ENCODE measurements at regions not wholly inside any gene's neighbourhood (a gene's known extent, or its start where the extent isn't known, plus 50 kb on each side); places are given as distances from the start of the nearest gene placed in this dataset.

DNA sequence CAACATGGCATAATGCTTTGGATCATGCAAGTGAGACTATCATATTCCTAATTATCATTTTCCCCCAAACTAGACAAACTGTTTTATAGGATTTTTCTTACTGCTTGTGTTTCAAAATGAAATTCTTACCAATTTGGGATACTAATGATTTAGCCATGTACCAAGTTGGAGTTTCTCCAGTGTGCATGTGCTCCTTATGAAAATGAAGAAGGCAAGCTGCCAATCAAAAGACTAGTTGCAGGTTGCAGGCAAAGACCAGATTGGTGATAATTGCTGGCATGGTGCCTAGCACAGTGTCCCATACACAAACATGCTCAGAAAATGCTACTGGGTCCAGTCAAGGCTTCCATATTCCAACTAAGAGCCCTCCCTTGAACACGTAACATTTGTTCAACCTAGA is 771.8 kb upstream of the FANCL start:
- no peak for DNase-seq

DNA sequence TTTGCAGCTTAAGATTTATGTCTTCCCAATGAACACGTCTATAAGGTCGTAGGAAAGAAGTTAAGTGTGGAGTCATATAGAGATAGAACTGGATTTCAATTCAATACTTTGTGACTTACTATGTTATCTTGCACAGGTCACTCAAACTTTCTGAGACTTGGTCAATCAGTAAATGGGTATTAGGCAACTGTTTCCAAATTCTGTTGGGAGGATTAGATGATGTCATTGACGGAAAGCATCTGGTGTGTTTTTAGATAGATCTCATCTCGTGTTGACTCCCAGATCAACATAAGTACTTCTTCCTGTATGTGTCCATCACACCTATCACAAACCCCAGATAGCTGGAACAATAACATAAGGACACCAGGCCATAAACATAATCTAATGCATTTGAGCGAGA is 771.1 kb upstream of the FANCL start:
- no peak for DNase-seq

DNA sequence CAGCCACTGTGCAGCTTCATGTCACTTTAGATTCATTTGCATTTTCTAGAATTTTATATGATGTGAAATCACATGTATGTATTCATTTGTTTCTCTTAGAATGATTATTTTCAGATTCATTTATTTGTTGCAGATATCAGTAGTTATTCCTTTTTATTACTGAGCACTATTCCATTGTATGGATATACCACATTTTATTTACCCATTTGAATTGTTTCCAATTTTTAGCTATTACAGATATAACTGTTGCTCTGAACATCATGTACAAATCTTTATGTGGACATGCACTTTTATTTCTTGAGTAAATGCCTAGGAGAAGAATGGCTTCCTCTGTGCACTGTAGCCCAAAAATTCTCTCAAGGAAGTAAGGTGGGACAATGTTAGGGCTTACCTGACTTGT is 767.8 kb upstream of the FANCL start:
- no peak for DNase-seq

DNA sequence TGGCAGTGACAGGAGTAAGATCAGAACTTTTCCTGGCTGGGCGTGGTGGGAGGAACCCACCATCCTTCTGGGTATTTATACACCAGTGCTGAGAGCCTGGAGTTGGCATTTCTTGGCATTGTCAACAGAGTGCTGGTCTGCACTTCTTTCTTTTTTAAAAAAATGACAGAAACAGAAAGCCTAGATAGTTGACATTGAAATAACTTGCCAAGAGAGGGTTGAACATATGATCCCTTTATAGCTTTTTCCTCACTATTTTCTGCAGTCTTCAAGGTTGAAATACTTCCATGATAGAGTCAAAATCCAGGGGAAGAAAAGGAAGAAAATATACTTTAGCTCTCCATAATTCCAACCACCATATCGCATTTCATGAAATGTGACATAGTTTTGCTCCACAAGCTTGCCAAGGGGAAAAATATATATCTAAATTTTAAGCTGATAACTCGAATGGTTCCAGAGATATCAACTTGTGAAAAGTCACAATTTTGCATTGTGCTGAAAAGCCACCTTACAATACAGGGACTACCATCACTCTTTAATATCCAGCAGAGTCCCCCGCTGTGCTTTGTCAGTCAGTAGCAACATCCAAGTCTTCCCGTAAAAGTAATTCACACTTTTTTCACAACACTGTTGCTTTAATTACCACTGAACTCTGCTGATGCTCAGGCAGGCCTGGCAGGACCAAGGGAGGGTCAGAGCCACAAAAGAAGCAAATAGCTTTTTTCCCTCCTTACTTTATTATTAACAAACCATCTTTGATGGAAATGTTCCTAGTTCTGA is 764.9 kb upstream of the FANCL start:
- no peak for DNase-seq

DNA sequence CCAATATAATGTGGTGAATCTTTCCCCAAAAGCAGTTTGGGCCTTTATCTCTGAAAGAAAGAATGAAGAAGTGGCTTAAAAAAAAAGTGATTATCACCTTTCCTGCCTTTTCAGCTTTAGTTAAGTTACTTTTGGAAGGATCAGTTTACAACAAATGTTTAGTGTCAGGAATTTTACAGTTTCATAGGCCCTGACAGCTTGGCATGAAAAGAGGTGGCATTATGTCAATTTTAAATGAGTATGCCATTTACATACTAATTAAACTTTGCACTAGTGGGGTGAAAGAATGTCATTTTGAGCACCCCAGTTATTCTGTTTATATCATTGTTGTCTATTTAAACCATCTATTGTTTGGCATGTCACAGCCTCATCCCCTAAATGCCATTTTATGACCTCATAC is 763.5 kb upstream of the FANCL start:
- DNase-seq, result no peak

DNA sequence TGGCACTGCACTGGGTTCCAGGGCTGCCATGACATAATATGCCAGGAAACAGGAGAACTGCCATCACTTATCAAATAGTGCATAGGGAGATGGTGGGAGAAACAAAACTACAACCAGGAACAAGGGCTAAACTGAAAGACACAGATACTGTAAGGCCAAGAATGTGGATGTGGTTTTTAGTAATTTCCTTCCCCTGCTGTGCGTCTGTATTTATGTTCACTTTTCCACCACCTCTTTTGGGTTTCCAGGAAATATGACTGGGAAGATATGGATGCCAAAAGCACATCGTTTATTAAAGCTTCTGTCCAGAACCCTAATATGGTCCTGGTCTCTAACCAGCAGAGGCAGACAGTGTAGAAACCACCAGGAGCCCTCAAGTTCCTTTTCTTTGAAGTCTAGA is 759.7 kb upstream of the FANCL start:
- no peak for DNase-seq

DNA sequence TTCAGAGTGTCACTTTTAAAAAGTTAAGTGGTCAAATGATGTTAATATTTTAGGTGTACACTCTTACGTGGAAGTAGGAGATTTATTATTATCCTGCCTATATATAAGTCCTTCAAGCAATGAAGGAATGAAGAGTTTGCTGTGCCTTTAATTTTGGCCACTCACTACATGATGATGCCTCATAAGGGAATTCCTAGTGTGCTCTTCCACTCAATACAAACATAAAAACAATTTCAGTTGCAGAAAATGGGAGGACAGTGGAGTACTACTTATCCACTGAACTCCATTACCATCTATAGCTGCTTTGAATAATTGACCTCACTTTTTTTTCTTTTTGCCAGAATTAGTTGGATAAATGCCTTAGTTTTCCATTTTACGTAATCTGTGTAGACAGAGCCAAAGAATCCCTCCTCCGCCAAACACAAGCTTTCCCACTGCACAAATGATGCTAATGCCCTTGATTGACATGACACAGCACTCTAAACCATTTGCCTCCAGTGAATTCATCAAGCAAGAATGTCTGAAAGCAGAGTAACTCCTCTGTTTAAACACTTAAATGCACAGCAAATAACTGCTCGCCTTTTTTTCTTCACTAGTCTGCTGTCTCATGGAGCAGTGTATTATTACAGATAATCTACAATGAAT is 751.1 kb upstream of the FANCL start:
- no peak for DNase-seq

DNA sequence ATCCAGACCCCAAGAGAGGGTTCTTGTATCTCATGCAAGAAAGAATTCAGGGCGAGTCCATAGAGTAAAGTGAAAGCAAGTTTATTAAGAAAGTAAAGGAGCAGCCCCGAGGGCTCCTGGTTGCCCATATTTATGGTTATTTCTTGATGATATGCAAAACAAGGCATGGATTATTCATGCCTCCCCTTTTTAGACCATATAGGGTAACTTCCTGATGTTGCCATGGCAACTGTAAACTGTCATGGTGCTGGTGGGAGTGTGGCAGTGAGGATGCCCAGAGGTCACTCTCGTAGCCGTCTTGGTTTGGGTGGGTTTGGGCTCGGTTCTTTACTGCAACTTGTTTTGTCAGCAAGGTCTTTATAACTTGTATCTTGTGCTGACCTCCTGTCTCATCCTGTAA is 750.2 kb upstream of the FANCL start:
- no peak for DNase-seq

DNA sequence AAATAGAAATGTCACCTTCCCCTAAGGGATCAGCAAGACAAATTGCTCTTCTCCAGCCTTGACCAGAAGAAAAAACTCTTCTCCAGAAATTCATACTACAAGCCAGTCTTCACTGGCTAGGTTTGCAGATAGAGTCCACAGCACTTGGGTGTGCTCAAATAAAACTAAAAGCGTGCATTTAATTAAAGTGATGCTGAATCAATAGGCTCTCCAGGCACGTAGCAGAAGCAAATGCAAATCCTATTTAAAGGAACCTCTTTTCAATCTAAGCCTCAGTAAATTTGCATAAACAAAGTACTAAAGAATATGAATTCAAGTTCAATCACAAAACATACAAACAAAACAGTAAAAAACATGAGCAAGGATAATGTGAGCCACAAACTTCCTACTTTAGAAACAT is 744.4 kb upstream of the FANCL start:
- no peak for DNase-seq

DNA sequence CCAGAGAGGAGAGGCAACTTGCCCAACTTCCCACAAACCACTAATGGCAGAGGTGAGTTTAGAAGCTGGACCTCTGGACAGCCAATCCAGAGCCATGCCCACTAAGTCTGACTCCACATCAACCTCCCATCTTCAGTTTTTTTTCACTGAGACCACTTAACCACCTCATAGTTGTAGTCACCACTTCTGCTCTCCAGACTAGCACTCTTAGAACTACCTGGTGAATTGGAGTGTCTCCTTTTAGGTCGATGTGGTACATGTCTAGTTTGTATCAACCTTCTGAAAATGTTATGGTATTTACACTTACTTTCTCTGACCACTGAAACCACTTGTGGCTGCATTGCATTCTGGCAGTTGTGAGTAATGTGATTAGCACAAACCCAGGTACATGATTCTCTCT is 743.6 kb upstream of the FANCL start:
- DNase-seq, result no peak

DNA sequence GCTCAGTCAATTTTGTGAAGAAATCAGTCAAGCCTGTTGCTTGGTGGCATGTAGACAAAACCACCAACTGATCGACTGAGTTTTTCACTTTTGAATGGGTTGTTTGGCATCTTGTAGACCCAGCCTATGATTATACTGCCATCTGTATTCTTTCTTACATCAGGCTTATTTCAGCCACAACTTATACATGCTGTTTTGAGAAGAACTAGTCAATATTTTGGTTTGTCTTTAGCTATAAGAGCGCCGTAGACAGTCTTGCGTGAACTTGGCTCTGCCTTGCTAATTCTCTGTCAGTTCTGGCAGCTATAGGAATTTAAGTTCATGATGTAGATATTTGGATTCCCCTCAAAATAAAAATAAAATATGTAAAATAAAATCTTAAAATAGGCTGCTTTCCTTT is 742.0 kb upstream of the FANCL start:
- no peak for DNase-seq

DNA sequence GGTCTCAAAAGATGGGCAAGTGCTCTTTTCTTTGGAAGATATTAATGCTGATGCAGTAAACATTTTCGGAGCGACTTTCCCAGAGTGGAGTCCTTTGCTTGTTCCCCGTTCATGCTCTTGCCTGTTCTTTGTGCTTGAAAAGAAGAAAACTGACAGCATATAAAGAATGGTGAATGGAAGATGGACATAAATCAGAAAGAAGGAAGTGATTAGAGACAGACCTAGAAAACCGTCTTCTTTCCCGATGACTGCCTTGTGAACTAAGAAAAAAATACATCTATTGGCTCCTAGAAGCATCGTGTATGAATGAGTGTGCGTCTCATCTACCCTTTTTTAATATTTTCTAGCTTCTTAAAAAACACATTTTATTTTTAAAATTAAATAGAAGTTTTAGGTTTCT is 740.1 kb upstream of the FANCL start:
- DNase-seq, result no peak

DNA sequence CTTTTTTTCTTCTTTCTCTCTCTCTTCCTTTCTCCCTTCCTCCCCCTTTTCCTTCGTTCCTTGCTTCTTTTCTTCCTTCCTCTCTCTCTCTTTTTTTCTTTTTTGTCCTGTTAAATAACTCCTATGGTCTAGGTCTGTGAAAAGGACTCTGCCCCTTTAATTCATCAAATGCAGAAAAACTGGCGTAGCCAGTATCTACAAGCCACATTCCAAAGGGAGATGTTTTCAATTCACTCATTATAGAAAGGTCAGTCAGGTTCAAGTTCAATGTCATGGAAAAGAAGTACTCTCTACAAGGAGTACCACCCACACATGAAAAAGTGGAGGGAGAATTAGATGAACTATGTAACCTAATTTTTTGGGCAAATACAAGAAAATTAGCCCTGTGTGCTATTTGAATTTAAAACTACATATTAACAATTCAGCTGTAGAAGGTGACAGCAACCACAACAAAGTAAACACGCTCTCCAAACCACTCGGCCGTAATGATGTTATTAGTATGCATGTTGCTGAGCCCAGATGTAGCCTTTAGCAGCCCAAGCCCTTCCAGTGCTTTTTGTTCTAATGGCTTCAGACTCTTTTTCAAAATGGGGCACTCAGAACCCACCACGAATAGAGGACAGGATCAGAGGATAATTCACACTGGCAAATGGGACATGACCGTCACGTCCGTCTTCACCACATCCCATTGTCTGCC is 735.4 kb upstream of the FANCL start:
- DNase-seq, result peak; percentile 30

DNA sequence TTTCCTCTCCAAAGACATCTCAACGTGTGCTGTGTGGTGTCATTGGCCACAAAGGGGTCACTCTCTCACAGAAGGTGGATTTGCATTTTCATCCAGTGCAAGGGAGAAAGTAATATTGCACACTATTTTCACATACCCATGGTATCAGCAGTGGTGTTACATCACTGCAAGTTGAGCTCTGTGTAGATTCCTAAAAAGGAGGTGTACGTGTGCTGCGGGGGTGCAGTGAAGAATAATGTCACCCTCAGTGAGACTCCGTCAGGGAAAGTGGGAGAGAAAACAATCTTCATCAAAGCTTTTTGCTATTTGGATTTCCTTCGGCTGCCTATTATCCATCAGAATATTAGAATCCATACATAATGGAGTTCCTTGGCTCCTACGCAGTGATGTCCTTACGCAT is 733.8 kb upstream of the FANCL start:
- DNase-seq, result no peak

DNA sequence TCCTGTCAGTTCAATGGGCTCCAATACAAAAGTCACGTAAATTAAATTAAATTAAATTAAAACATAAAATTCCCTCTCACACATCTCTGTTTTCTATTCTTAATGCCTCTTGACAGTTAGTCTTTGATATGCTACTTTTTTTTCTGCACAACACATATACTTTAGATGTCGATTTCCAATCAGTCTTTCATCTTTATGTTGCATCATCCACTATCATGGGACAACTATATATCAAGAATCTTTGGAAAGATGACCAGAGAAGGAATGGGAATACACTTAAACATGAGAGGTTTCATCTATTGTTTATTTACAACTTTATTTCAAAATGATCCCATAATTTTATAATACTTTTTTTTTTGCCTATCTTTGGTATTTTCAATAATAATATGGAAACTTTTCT is 733.3 kb upstream of the FANCL start:
- no peak for DNase-seq

DNA sequence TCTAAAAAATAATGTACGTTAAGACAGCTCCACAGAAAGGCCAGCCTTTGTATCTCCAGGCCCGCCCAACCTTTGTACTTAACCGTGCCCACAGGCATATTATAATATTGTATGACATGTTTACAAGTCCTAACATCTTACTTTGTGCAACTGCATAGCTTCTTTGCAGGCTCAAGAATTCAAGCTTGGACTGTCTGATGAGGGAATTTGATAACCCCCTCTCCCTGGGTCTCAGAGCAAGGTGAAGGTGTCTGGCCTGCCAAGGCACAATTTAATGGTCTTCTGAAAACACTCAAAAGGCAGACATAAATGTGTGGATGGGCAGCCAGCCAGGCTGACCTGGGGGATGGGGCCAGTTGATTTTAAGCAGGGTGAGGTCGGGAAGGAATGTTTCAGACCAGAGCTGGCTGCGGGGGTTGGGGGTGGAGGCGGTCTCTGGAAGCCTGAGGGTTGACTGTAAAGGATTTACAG is 732.7 kb upstream of the FANCL start:
- peak; percentile 14 for DNase-seq

DNA sequence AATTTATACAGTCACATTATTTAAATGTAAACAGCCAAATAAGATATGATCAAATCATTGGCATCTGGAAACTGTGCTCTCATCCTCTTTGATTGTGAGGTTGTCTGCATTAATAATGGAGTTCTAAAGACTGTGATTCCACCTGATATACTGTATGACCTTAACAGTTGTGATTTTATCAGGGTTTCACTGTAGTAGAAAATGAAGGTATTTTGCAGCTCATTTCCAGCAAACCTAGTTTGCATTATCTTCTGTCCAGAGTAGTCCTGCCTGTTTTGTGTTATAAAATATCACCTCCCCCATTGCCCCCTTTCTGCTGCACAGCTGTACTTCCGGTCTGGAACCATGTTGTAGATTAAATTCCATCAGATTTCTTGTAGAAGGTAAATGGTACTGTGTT is 731.6 kb upstream of the FANCL start:
- no peak for DNase-seq

DNA sequence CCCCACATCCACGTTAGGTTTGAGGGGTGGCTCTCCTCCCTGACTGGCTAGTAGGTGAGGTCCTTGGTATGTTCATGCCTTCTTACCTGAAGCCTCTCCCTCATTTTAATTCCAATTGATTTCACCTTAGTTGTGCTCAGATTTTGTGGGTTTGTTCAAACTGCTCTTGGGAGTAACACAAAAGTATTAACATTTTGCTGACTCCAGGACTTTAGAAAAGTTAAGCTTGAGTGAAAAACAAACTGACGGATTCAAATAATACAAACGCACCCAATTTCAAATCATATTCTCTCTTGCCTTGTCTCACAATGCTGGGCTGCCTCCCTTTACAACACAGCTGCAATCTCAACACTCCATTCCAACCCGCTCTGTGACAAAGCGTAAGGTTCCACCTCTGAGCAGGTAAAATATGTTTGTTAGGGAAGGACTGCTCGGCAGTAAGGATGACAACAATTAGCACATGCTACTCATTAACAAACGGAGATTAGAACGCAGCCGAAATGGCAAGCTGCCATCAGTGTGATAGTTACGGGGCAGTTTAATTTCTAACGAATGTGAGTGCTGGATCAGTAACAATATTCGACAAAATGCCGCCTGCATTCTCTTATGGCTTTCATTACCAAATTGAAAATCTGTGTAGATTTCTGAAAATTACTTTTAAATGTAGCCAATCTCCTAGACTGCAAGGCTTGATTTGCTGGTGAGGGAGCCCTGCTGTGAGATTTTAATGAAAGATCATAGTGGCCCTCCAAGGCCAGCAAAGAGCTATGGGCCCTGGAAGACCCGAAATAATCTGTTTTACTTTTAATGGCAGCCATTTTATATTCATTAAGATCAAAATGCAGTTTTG is 730.6 kb upstream of the FANCL start:
- no peak for DNase-seq

DNA sequence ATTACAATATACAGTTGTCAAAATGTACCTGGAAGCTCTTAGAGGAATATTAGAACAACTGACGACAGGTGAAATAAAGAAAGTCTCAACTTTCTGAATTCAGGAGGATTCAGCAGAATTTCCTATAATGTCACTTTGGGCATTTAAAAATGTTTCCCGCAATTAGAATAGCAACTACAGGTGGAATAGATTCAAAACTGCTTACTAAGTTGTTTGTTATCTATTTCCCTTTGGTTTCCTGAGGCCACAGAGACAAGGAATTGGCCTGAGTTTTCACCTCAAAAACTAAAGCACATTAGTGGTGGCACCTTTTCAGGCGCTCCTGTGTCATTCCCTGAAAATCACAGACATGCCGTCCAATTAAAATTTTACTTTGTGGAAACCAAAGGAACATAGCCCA is 729.2 kb upstream of the FANCL start:
- DNase-seq, result no peak

DNA sequence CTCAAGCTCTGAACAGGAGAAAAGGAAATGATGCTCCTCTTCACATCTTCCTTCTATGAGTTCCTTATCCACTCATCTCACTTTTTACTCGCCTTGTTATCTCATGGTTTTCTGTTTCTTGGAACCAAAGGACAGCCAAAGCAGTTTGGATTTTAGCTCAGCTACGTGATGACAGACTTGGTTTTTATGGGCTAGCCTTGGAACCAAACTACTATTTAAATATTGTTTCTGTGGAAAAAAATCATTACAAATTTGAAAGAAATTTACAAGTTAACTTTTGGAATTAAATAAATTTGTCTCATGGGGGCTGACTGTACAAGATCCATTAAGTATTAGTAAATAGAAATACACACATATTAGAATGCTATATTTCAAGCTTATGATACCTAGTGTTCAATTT is 727.8 kb upstream of the FANCL start:
- no peak for DNase-seq

DNA sequence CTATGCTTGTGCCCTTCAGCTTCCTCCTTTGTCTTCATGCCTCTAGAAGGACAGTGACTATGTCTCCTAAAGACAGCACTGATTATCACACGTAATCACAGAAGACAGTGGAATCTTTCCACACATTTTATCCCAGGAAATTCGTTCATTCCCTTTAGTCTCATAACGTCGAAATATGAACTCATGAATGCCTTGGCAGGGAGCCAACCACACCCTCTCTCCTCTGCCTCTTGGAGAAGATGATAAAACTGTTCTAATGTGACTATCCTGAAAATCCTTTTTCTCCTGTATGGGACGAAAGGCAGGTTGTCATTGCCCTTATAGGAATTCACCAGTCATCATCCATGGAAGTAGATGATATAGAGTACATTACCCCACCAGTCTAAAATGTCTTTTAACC is 726.6 kb upstream of the FANCL start:
- no peak for DNase-seq

DNA sequence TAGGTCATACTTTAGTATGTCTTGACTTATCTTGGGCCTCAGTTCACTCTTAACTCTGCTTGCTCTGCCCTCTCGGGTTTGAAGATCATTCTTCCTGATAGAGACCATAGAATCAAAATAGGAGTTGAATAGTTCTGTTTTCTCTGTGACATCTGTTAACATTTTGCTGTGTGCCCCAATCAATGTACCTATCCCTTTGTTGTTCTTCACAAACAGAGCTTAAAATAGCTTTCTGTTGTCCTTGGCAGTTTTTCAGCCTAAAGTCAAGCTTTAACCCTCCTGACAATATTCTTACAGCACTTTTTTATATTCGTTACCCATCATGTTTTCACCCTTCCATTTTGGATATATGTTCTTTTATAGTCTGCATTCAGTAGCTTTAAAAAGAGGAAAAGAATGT is 724.5 kb upstream of the FANCL start:
- DNase-seq, result no peak
